NCI-H1694 treated with DMSO at 0.1 percent for 48 hours (cell line): ENCODE measurements at regions not wholly inside any gene's neighbourhood (a gene's known extent, or its start where the extent isn't known, plus 50 kb on each side); places are given as distances from the start of the nearest gene placed in this dataset.
"Not testable (repeated sequence)": the region's sequence is repeated elsewhere in the genome, so short reads cannot be mapped to it uniquely, and the experiment has no call there.

Source experiments
- DNase-seq: peaks from one replicate; lab custom pipeline; 2025; lab: John Stamatoyannopoulos, UW

GRCh38 chr2:173468266-173468793 lies 113.7 kb downstream of the CDCA7 start:
- no peak for DNase-seq

GRCh38 chr2:173472112-173472511 lies 117.4 kb downstream of the CDCA7 start:
- DNase-seq, result no peak

DNA sequence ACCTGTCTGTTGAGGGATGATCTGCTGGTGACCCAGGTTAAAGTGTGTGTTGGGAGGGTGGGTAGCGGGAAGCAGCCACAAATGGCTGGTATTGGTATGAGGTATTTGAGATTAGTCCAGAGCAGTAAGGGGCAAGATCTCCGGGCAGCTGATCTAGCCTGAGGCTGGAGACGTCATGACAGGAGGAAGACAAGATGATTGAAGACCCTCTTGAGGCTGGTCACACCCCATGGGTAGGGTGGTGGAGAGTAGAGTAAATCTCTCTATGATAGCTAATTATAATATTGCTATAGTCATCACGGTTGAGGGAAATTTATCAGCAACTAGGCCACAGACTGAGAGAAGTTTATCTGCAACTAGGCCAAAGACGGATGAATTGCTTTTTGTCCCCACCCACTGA lies 128.5 kb downstream of the CDCA7 start:
- no peak for DNase-seq

DNA sequence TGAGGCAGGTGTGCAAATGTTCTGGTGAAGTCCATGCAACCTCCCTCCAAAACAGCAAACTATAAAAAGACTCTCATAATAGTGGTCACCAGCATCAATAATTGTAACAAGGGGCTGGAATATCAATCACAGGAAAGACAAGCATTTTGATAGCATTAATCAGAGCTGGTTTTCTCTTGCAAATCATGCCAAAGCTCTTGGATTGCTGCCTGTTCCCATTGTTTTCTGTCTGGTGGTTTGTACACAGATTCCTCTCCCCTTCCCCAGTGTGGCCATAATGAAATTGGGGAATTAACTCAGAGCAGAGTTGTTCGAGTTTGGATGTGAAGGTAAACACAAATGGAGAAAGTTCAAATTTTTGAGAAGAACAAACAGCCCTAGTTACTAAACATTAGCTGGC lies 134.2 kb downstream of the CDCA7 start:
- DNase-seq, result no peak

DNA sequence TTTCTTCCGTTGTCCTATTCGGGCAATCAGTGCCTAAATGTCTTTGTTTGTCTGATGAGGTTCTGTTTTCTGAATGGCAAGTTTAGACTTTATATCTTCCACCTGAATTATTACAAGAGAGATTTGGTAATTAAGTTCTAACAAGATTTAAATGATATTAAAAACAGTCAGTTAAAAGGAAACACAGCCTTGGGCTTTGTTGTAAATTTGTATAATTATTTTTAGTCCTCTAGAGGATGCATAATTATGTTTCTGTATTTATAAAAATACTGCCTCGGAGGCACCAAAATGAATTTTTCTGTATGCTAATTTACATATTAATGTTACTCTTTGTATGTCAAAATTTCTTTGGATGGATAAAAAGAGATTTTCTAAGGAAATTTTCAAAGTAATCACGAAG lies 136.7 kb downstream of the CDCA7 start:
- no peak for DNase-seq

DNA sequence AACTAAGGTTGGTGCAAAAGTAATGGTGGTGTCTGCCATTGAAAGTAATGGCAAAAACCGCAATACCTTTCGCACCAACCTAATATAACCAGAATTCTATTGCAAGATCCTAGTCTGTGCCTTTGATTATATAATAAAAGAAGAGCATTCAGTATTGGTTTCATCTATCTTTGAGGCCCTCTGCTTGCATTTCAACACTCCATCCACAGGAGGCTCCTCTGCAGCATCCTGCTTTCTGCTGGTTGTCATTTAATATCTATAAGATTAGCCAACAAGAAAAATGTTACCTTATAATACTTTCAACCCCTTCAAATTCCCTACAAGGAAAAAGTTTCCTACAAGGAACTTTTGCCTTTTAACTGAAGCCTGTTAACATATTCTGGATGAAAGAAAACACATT lies 139.2 kb downstream of the CDCA7 start:
- no peak for DNase-seq

DNA sequence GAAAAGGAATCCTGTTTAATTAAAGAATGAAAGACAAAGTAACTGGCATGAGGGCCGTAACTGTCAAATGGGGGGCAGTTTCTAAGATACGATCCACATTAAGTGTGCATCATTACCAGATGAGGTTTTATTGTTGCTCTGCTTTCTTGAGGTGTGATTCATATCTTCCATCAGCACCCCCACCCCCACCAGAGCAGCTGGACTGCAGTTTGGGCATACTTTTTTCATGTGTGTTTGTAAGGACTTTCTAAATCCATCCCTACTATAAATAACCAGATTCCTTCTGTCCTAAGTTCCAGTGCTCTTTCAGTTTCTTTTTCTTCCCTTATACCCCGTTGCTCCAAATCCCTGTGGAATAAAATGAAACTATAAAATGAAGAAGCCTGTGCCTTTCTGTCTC lies 142.1 kb downstream of the CDCA7 start:
- DNase-seq, result no peak

DNA sequence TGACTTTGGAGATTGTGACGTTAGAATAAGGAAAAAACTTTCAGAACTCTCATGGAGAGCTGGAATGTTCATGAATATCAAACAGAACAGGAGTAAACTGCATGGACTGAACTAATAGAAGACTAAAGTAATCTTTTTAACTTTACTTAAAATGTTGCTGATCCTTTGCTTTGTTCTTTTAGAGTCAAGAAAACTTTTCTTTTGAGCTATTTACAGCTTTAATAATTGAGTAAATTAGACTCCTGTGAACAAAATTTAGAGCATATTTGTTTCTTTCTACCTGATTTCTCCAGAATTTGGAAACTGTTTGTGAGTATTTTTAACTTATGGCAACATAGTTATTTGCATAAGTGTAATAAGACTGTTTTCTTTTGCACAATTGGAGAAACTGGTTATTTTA lies 146.3 kb downstream of the CDCA7 start:
- no peak for DNase-seq

GRCh38 chr2:173502296-173502695 lies 147.6 kb downstream of the CDCA7 start:
- DNase-seq, result no peak

DNA sequence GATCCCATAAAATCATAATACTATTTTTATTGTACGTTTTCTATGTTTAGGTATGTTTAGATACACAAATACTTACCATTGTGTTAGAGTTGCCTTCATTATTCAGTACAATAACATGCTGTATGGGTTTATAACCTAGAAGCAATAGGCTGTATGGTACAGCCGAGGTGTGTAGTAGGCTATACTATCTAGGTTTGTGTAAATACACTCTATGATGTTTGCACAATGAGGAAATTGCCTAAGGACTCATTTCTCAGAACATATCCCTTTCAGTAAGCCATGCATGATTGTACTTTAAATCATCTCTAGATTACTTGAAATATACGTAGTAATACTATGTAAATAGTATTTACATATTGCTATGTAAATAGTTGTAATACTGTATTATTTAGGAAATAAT lies 156.7 kb downstream of the CDCA7 start:
- no peak for DNase-seq

DNA sequence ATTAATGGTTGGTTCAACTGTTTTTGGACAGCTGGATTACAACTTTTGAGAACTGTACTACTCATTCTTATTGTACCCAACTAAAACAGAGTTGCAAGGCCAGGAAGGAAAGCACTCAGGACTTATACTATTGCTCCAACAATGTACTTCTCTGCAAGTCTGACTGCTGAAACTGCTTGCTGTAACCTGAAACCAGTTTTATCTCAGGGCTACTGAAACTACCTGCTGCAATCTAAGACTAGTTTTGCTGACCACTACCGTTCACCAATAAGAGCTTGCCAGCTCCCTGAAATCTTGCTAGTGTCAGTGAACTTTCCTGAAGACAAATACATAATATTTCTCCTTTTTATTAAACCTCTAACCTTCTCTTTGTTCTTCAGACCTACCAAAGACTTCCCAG lies 157.3 kb downstream of the CDCA7 start:
- no peak for DNase-seq

DNA sequence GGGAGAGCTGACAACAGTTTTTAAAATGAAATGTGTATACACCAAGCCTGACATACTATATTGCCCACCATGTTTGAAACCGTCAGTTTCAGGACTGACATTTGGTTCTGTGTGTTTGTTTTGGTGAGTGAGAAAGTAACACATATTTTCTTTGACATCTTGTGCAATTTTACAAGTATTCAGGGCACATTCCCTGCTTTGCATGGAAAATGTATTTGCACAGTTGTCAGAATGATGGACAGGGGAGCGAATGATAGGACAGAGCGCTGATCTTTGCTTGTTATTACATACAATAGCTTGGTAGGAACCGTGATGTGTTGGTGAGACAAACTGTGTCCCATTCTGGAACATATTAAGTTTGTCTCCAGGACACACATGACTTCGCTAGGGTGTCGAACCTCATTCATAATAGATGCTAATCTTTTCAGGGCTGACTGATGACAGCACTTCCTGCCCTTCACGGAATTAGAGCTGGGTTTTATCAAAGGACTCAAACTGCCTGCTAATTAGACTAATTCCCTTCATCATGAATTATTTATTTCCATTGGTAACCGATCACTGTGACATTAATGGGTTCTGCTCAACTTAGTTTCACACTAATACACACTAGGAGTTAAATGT lies 158.5 kb downstream of the CDCA7 start:
- no peak for DNase-seq

DNA sequence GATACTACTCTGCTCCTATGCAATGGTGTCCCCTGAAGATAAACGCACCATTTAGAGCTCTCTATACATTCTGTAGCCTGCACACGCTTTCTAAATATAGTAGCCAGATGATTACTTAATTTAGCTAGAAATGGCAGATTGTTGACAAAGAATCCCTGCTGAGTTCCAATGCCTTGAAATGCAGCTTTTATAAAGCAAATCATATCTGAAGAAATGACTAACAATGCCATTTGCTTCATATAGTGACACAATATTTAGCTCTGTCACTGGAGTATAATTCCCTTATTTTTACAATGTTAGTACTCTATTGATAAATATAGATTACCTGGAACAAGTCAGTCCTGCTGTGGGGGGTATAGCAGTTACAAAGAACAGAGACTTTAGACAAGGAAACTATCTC lies 166.2 kb downstream of the CDCA7 start:
- DNase-seq, result peak; percentile 35

GRCh38 chr2:173521450-173522192 lies 166.9 kb downstream of the CDCA7 start:
- no peak for DNase-seq

- no peak for DNase-seq
Observed at GRCh38 chr2:173523497-173523896, 168.8 kb downstream of the CDCA7 start.

- DNase-seq, result no peak
Observed at GRCh38 chr2:173524256-173524955, 169.7 kb downstream of the CDCA7 start.

DNA sequence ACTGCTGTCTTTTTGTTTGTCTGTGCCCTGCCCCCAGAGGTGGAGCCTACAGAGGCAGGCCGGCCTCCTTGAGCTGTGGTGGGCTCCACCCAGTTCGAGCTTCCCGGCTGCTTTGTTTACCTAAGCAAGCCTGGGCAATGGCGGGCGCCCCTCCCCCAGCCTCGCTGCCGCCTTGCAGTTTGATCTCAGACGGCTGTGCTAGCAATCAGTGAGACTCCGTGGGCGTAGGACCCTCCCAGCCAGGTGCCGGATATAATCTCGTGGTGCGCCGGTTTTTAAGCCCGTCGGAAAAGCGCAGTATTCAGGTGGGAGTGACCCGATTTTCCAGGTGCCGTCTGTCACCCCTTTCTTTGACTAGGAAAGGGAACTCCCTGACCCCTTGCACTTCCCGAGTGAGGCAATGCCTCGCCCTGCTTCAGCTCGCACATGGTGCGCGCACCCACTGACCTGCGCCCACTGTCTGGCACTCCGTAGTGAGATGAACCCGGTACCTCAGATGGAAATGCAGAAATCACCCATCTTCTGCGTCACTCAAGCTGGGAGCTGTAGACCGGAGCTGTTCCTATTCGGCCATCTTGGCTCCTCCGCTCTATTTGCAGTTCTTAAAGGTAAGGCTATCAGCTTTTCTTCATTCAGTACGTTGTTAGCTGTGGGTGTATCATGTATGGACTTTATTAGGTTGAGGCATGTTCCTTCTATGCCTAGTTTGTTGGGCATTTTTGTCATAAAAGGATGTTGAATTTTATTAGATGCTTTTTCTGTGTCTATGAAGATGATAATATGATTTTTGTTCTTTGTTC lies 178.3 kb downstream of the CDCA7 start:
- DNase-seq, result not testable (repeated sequence)

GRCh38 chr2:173537694-173538093 lies 183.0 kb downstream of the CDCA7 start:
- DNase-seq, result no peak

DNA sequence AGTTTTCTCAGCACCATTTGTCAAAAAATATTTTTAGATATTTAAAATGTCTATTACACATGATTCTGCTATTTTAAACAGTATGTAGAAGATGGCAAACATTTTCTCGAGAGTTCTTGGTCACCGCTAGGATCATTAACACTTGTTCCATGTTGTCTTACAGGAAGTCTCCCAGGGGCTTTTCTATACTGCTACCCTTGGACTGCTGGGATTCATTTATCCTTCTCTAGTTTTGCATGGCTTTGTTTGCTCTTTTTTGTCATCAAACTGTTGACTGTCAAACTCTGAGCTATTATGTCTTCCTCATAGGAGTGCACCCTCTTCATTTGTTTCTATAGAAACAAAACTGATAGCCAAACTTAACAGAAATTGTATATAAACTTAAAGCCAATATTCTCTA lies 184.9 kb downstream of the CDCA7 start:
- no peak for DNase-seq

GRCh38 chr2:173544641-173545363 lies 190.1 kb downstream of the CDCA7 start:
- DNase-seq, result no peak

DNA sequence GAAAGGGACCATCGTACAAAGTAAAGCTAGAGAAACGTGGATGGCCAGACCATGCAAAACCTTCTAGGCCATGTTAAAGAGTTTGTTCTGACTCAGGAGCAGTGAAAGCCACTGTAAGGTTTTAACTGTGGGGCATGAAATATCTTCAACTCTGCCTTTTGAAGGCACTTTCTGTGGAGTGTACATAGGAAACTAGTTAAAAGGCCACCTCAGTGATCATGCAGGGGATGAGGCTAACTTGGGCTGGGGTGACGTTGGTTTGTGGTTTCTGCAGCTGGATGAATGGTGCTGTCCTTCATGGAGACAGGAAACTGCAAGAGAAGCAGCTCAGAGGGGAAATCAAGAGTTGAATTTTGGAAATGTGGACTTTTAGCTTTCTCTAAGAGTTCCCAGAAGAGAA lies 190.7 kb downstream of the CDCA7 start:
- no peak for DNase-seq

DNA sequence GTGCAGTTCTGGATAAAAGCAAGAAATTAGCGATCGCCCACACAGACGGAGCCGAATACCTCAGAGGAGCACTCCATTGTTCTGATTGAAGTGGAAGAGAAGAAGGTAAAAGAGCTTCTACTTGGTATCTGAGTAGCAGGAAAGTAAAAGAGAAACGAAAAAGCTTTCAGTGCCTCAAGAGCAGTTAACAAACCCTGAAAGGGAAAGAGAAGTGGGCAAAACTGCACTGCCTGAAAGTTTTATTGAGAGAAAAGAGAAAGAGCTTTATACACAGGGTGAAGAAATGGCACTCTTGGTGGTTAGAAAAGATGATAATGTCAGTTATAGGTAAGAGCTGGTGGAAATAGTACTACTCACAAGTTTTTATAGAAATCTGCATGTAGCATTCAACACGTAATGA lies 192.8 kb downstream of the CDCA7 start:
- DNase-seq, result no peak
